Calu3 (cell line): ENCODE measurements at regions not wholly inside any gene's neighbourhood (a gene's known extent, or its start where the extent isn't known, plus 50 kb on each side); places are given as distances from the start of the nearest gene placed in this dataset.

Experiments
- BruUV-seq: library from RNA; stranded (reverse); fragments of 400-500 nt; replicated peaks from 2 replicates; lab custom pipeline; 2021; lab: Mats Ljungman, UMichigan
- CTCF ChIA-PET: fragments of 300-600 bp; sonication (Branson Sonifier 250); formaldehyde crosslinking; loops from one replicate; lab custom pipeline; 2022; ENCODE audit warnings: antibody characterized with exemption; lab: Charles Lee
- DNase-seq: peaks from one replicate; pipeline ENCODE4 v3.0.0; 2022
- H3K27ac Mint-ChIP-seq: one replicate; pipeline ENCODE4 v1.8.0; 2022; ENCODE audit warnings: mixed read lengths; ENCODE audit not compliant: unreplicated experiment
- H3K27me3 Mint-ChIP-seq: one replicate; pipeline ENCODE4 v1.8.0; 2022; ENCODE audit warnings: mixed read lengths; ENCODE audit not compliant: unreplicated experiment
- H3K36me3 Mint-ChIP-seq: one replicate; pipeline ENCODE4 v1.8.0; 2022; ENCODE audit warnings: mild to moderate bottlenecking, moderate library complexity, mixed read lengths; ENCODE audit not compliant: insufficient read depth, unreplicated experiment
- H3K4me1 Mint-ChIP-seq: one replicate; pipeline ENCODE4 v1.8.0; 2022; ENCODE audit warnings: mild to moderate bottlenecking, low read depth, mixed read lengths; ENCODE audit not compliant: unreplicated experiment
- H3K4me3 Mint-ChIP-seq: one replicate; pipeline ENCODE4 v1.8.0; 2022; ENCODE audit warnings: mild to moderate bottlenecking, low read depth, moderate library complexity, mixed read lengths; ENCODE audit not compliant: unreplicated experiment
- H3K9me3 Mint-ChIP-seq: one replicate; pipeline ENCODE4 v1.8.0; 2022; ENCODE audit warnings: low read depth, mixed read lengths; ENCODE audit not compliant: unreplicated experiment
- intact Hi-C: fragments of 100-400 bp; cut with micrococcal nuclease; formaldehyde crosslinking; loops from one replicate; pipeline ENCODE4 v1.10.0; 2022; ENCODE audit not compliant: unreplicated experiment
- TF ChIP-seq, protein P1 (sequence below): fragments of 200-600 bp; IDR thresholded peaks from one replicate; pipeline ENCODE4 v1.8.0; 2022; ENCODE audit warnings: antibody characterized with exemption; ENCODE audit not compliant: unreplicated experiment

DNA sequence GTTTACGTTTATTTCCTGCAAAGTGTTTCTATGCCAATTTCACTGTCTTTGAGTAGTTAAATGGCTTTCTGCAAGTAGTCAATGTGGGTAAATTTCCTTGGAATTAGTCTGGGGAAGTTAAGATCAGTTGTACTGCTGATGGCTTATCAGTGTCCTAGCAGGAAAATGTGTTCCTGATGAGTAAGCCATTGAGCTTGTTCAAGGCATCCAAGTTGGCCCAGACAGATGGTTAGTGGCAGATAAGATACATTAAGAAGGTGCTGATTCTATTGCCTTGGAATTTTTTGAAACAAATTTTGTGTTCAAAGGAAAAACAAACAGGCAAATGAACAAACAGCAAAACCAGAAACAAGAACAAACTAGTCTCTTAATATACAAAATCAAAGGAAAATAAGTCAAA lies 258.4 kb downstream of the MAP2K6 start:
- TF ChIP-seq, protein P1, sequence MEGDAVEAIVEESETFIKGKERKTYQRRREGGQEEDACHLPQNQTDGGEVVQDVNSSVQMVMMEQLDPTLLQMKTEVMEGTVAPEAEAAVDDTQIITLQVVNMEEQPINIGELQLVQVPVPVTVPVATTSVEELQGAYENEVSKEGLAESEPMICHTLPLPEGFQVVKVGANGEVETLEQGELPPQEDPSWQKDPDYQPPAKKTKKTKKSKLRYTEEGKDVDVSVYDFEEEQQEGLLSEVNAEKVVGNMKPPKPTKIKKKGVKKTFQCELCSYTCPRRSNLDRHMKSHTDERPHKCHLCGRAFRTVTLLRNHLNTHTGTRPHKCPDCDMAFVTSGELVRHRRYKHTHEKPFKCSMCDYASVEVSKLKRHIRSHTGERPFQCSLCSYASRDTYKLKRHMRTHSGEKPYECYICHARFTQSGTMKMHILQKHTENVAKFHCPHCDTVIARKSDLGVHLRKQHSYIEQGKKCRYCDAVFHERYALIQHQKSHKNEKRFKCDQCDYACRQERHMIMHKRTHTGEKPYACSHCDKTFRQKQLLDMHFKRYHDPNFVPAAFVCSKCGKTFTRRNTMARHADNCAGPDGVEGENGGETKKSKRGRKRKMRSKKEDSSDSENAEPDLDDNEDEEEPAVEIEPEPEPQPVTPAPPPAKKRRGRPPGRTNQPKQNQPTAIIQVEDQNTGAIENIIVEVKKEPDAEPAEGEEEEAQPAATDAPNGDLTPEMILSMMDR = no peak
- Mint-ChIP-seq H3K36me3 (no peaks in the 10 kb centered on the region), H3K27me3 (no peaks in the 10 kb centered on the region), H3K4me1 (no peaks in the 10 kb centered on the region), H3K9me3 (peaks cover 8% of the 10 kb centered on the region), H3K4me3 (no peak overlapping the region), H3K27ac (no peak overlapping the region)
- DNase-seq = no peak
- CTCF ChIA-PET = no interaction called here
- intact Hi-C loops = no loop called here
- no TSS peak for BruUV-seq

DNA sequence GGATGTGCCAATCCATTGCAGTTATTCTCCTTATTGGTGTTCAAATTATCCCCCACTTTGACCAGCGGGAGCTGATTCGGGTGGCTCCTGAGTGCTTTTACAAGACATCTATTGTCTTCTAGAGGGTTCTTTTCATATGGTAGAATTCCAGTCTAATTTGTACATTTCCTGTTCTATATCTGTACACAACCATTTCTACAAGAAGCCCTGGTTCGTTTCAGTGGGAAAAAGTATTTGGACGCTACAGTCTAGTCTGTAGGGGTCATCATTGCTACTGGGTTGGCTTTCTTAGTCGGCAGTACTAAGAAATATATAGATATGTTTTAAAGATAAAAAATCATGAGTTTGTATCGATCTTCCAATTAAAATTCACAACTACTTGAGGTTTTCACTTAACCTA lies 262.6 kb downstream of the MAP2K6 start:
- TF ChIP-seq, protein P1 = no peak
- intact Hi-C loops = no loop called here
- CTCF ChIA-PET = no interaction called here
- no TSS peak for BruUV-seq
- H3K27ac Mint-ChIP-seq = no peak overlapping the region
- no peaks in the 10 kb centered on the region for H3K36me3 Mint-ChIP-seq
- DNase-seq = no peak
- no peaks in the 10 kb centered on the region for H3K27me3 Mint-ChIP-seq
- no peak overlapping the region for H3K4me3 Mint-ChIP-seq
- H3K9me3 Mint-ChIP-seq = peaks cover 6% of the 10 kb centered on the region
- no peaks in the 10 kb centered on the region for H3K4me1 Mint-ChIP-seq

DNA sequence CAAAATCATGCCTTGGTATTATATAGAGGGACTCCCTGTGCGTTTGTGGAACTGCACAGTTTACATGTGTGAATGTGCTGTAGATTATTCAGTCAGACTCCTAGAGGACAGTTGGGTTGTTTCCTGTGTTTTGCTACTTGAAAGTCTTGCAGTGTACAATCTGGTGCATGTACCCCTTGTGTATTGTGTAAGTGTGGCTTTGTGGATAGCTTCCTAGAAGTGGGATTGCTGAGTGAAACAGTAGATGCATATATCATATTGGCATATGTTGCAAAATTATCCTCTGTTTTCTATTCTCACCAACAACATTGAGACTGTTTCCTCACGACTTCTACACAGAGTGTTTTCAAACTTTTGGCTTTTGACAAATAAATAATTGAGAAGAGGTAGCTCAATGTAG lies 263.7 kb downstream of the MAP2K6 start:
- intact Hi-C loops = no loop called here
- Mint-ChIP-seq H3K27ac (no peak overlapping the region), H3K27me3 (no peaks in the 10 kb centered on the region), H3K9me3 (peaks cover 6% of the 10 kb centered on the region), H3K36me3 (no peaks in the 10 kb centered on the region), H3K4me1 (no peaks in the 10 kb centered on the region), H3K4me3 (no peak overlapping the region)
- TF ChIP-seq, protein P1 = no peak
- BruUV-seq = no TSS peak
- no peak for DNase-seq
- CTCF ChIA-PET = no interaction called here

DNA sequence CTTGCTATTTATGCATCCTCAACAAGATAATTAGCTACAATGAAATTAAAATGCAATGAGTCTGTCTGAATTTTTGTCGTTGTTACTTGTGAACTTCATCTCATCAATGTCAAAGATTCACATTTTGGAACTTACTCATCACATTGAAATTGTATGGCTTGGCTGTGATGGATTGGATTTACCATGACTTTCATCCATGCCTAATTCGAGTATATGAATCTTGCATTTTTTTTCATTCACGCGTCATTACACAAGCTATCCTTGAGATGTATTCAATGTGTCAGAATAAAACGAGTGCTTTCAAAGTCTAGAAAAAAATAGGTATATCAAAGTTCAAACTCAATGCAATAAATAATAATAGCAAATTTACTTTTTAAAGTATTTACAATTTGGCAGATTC lies 265.3 kb downstream of the MAP2K6 start:
- intact Hi-C loops = no loop called here

More for the DNA sequence above, 265.3 kb downstream of the MAP2K6 start:
- TF ChIP-seq, protein P1 = no peak
- Mint-ChIP-seq H3K4me1 (no peaks in the 10 kb centered on the region), H3K9me3 (peaks cover 6% of the 10 kb centered on the region), H3K27me3 (no peaks in the 10 kb centered on the region), H3K27ac (no peak overlapping the region), H3K36me3 (no peaks in the 10 kb centered on the region), H3K4me3 (no peak overlapping the region)
- no peak for DNase-seq
- CTCF ChIA-PET = no interaction called here
- no TSS peak for BruUV-seq
